ENCODE measurements at regions not wholly inside any gene's neighbourhood (a gene's known extent, or its start where the extent isn't known, plus 50 kb on each side); places are given as distances from the start of the nearest gene placed in this dataset.

- H3K4me3 Mint-ChIP-seq = no peak overlapping the region
- no peaks in the 10 kb centered on the region for H3K79me2 ChIP-seq (ENCODE audit: insufficient read depth, low read length)
- no peak overlapping the region for H3K4ac ChIP-seq (ENCODE audit: low read depth, low read length)
- no peak overlapping the region for H3K4me2 ChIP-seq (ENCODE audit: insufficient read depth, insufficient read length, low read length)
- no peaks in the 10 kb centered on the region for H4K20me1 ChIP-seq (ENCODE audit: control insufficient read depth, insufficient read depth, insufficient read length)
- no peaks in the 10 kb centered on the region; a peak in 1 of 7 replicates for H3K36me3 Mint-ChIP-seq (ENCODE audit: insufficient read depth in 1 of 3, low read depth in 3 of 3)
- H2AFZ ChIP-seq (ENCODE audit: low read length) = no peak overlapping the region
- no peak for DNase-seq
- H3K9me3 ChIP-seq (ENCODE audit: control insufficient read depth, low read depth, low read length) = no peaks in the 10 kb centered on the region
- H2BK120ac ChIP-seq (ENCODE audit: low read depth, low read length, poor library complexity, severe bottlenecking) = no peak overlapping the region
- peaks cover 0 to 5% of the 10 kb centered on the region in 2 experiments; a peak in 2 of 5 replicates for H3K9me3 Mint-ChIP-seq
- no peak overlapping the region for H4K91ac ChIP-seq (ENCODE audit: insufficient read length, low read depth, low read length)
- no peak overlapping the region for H3K14ac ChIP-seq (ENCODE audit: insufficient read depth, low read length)
- no peak overlapping the region for H2BK15ac ChIP-seq (ENCODE audit: low read depth, low read length)
- no peaks in the 10 kb centered on the region for H3K27me3 Mint-ChIP-seq (ENCODE audit: low read depth)
- H4K5ac ChIP-seq (ENCODE audit: insufficient read length, low read depth, low read length) = no peak overlapping the region
- H2BK12ac ChIP-seq (ENCODE audit: insufficient read length, low read depth, low read length) = no peak overlapping the region
- H2BK20ac ChIP-seq (ENCODE audit: low read depth, low read length, poor library complexity, severe bottlenecking) = no peak overlapping the region
- H2BK5ac ChIP-seq (ENCODE audit: insufficient read length, low read length) = no peak overlapping the region
- no peak overlapping the region for H3K27ac ChIP-seq (ENCODE audit: insufficient read length, low read depth, low read length)
- no peaks in the 10 kb centered on the region for H3K4me1 ChIP-seq (ENCODE audit: insufficient read depth, low read length)
- no peak overlapping the region for H2AK5ac ChIP-seq (ENCODE audit: insufficient read length, low read length)
- H3K56ac ChIP-seq (ENCODE audit: insufficient read length, low read depth, low read length) = no peak overlapping the region
- no CpG with 5 or more reads among the region's 2 CpGs for WGBS (ENCODE audit: extremely low coverage, insufficient read length, low lambda C conversion rate)
- no peak overlapping the region for H3K18ac ChIP-seq (ENCODE audit: insufficient read length, low read depth, low read length)
- H4K8ac ChIP-seq (replicated peaks; ENCODE audit: insufficient read length, low read depth, low read length) = no peak overlapping the region
- no peaks in the 10 kb centered on the region for H3K27me3 ChIP-seq (ENCODE audit: insufficient read depth, low read length)
- H3K23me2 ChIP-seq (ENCODE audit: insufficient read length, low read depth, low read length, poor library complexity, severe bottlenecking) = no peaks in the 10 kb centered on the region
- H3K23ac ChIP-seq (ENCODE audit: insufficient read length, low read depth, low read length) = no peak overlapping the region
- H3K27ac Mint-ChIP-seq = no peak overlapping the region
- no peak overlapping the region for H3T11ph ChIP-seq (ENCODE audit: low read length)
- no peaks in the 10 kb centered on the region for H3K79me1 ChIP-seq (ENCODE audit: insufficient read depth, low read depth, low read length, poor library complexity, severe bottlenecking)
- TF ChIP-seq CTCF (conservative IDR thresholded peaks at IDR 0.05) = no peak
- H3K4me1 Mint-ChIP-seq = no peaks in the 10 kb centered on the region
- H3K9ac ChIP-seq (ENCODE audit: extremely low read depth, insufficient read length, low read length) = no peak overlapping the region
Observed at GRCh38 chr5:27928060-27928459, 889.7 kb upstream of the CDH9 start.

All from H9 (cell line).